ENCODE measurements at regions not wholly inside any gene's neighbourhood (a gene's known extent, or its start where the extent isn't known, plus 50 kb on each side); places are given as distances from the start of the nearest gene placed in this dataset.

DNA sequence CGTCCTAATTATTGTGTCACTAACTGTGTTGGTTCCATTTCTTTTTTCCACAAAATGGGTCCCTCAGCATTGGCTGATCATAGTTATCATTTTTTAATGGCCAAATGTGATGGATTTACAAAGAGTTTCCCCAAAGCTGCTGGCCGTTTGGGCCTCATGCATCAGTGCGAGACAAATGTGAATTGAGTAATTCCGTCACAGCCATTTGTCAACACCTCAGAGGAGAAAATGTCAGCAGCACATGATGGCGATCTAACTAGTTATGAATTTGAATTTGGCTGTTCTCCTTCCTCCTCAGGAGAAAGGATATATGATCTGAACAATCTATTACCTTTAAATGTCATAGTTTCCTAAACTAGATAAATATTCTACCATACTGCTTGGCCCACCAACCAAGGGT lies 54.9 kb upstream of the SP3 start:
- no peak for DNase-seq (ENCODE audit: low read depth, low spot score)
- no peaks in the 10 kb centered on the region for H3K36me3 ChIP-seq (ENCODE audit: control insufficient read depth, insufficient read depth, low read length)
- no peaks in the 10 kb centered on the region for H3K4me1 ChIP-seq (ENCODE audit: control insufficient read depth, insufficient read depth, low read length)
- no peaks in the 10 kb centered on the region for H3K9me3 ChIP-seq (ENCODE audit: control insufficient read depth, insufficient read depth, low read depth, low read length)
- TF ChIP-seq, protein P1, sequence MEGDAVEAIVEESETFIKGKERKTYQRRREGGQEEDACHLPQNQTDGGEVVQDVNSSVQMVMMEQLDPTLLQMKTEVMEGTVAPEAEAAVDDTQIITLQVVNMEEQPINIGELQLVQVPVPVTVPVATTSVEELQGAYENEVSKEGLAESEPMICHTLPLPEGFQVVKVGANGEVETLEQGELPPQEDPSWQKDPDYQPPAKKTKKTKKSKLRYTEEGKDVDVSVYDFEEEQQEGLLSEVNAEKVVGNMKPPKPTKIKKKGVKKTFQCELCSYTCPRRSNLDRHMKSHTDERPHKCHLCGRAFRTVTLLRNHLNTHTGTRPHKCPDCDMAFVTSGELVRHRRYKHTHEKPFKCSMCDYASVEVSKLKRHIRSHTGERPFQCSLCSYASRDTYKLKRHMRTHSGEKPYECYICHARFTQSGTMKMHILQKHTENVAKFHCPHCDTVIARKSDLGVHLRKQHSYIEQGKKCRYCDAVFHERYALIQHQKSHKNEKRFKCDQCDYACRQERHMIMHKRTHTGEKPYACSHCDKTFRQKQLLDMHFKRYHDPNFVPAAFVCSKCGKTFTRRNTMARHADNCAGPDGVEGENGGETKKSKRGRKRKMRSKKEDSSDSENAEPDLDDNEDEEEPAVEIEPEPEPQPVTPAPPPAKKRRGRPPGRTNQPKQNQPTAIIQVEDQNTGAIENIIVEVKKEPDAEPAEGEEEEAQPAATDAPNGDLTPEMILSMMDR (IDR thresholded peaks at IDR 0.05), result no peak
- no peak for TF ChIP-seq POLR2AphosphoS5 (IDR thresholded peaks at IDR 0.05; ENCODE audit: low read depth, low read length)
- ChIA-PET POLR2A (no interaction called here), CTCF (no interaction called here)
- no peaks in the 10 kb centered on the region for H3K27me3 ChIP-seq (ENCODE audit: control insufficient read depth, insufficient read depth, low read length)
- no TSS peak for BruUV-seq (replicated peaks)
- H3K27ac ChIP-seq (ENCODE audit: low read length), result no peak overlapping the region
- no peak overlapping the region for H3K4me3 ChIP-seq (ENCODE audit: low read depth in 2 of 2, low read length in 2 of 2)
- no peak for ATAC-seq
- intact Hi-C loops (cut with micrococcal nuclease; ENCODE audit: unreplicated experiment), result no loop called here
- in situ Hi-C loops (cut with HindIII; ENCODE audit: low pct_unique_long_range_greater_than_20kb, low sequenced_read_pairs), result no loop called here

DNA sequence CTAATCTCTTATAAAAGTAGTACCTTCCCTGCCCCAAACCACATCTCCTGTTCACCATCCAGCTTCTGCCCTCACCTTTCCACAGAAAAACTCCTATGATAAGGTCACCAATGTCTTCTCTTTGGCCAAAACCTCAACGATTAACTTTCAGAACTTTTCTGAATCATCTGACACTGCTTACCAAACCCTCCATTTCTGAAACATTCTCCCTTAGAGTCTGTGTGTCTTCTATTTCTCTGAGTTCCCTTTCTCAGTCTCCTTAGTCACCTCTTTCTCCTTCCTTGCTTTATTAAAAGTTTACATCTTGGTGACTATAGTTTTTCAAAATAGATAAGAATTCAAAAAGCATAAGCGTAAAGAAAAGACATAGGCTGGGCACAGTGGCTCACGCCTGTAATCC lies 51.3 kb upstream of the SP3 start:
- no peaks in the 10 kb centered on the region for H3K4me1 ChIP-seq (ENCODE audit: control insufficient read depth, insufficient read depth, low read length)
- ATAC-seq (no peak), DNase-seq (ENCODE audit: low read depth, low spot score) (no peak)
- POLR2A ChIA-PET, result no interaction called here
- no peak overlapping the region for H3K27ac ChIP-seq (ENCODE audit: low read length)
- intact Hi-C loops (cut with micrococcal nuclease; ENCODE audit: unreplicated experiment) (no loop called here), in situ Hi-C loops (cut with HindIII; ENCODE audit: low pct_unique_long_range_greater_than_20kb, low sequenced_read_pairs) (no loop called here)
- H3K36me3 ChIP-seq (ENCODE audit: control insufficient read depth, insufficient read depth, low read length), result no peaks in the 10 kb centered on the region
- CTCF ChIA-PET, result interaction anchor here (0.6 kb wide), 1 partner anchor 567 kb away, joined by 3 read pairs; no protein-coding TSS in a partner anchor
- no peaks in the 10 kb centered on the region for H3K9me3 ChIP-seq (ENCODE audit: control insufficient read depth, insufficient read depth, low read depth, low read length)
- no TSS peak for BruUV-seq (replicated peaks)
- no peaks in the 10 kb centered on the region for H3K27me3 ChIP-seq (ENCODE audit: control insufficient read depth, insufficient read depth, low read length)
- TF ChIP-seq SIN3A (IDR thresholded peaks at IDR 0.05; ENCODE audit: borderline replicate concordance, insufficient read depth, low read depth, low read length) (no peak), POLR2AphosphoS5 (IDR thresholded peaks at IDR 0.05; ENCODE audit: low read depth, low read length) (no peak), TCF7L2 (IDR thresholded peaks at IDR 0.05; ENCODE audit: low read depth, low read length) (no peak)
- TF ChIP-seq, protein P2, sequence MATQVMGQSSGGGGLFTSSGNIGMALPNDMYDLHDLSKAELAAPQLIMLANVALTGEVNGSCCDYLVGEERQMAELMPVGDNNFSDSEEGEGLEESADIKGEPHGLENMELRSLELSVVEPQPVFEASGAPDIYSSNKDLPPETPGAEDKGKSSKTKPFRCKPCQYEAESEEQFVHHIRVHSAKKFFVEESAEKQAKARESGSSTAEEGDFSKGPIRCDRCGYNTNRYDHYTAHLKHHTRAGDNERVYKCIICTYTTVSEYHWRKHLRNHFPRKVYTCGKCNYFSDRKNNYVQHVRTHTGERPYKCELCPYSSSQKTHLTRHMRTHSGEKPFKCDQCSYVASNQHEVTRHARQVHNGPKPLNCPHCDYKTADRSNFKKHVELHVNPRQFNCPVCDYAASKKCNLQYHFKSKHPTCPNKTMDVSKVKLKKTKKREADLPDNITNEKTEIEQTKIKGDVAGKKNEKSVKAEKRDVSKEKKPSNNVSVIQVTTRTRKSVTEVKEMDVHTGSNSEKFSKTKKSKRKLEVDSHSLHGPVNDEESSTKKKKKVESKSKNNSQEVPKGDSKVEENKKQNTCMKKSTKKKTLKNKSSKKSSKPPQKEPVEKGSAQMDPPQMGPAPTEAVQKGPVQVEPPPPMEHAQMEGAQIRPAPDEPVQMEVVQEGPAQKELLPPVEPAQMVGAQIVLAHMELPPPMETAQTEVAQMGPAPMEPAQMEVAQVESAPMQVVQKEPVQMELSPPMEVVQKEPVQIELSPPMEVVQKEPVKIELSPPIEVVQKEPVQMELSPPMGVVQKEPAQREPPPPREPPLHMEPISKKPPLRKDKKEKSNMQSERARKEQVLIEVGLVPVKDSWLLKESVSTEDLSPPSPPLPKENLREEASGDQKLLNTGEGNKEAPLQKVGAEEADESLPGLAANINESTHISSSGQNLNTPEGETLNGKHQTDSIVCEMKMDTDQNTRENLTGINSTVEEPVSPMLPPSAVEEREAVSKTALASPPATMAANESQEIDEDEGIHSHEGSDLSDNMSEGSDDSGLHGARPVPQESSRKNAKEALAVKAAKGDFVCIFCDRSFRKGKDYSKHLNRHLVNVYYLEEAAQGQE (IDR thresholded peaks at IDR 0.05; ENCODE audit: insufficient read depth in 1 of 2, low read depth in 2 of 2, low read length in 1 of 2), result no peak
- TF ChIP-seq, protein P1 (IDR thresholded peaks at IDR 0.05), result no peak
- no peak overlapping the region for H3K4me3 ChIP-seq (ENCODE audit: low read depth in 2 of 2, low read length in 2 of 2)

DNA sequence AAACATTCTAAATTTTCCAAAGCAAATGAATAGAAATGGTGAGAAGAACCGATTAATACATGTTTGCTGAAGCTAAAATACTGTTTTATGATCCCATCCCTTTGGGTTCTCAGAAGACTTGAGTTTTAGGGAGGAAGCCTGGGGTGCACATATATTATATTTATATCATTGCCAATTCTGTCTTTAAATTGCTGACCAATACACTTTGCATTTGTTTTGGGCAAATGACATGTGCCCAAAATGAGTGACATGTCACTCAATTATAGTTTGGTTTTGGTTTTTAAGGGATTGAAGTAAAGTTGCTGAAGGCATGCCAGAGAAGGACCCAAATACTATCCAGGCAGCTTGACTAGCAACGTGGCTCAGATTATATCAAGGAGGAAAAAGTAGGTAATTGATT lies 50.3 kb upstream of the SP3 start:
- Histone ChIP-seq H3K27me3 (ENCODE audit: control insufficient read depth, insufficient read depth, low read length) (no peaks in the 10 kb centered on the region), H3K4me1 (ENCODE audit: control insufficient read depth, insufficient read depth, low read length) (no peaks in the 10 kb centered on the region), H3K4me3 (ENCODE audit: low read depth in 2 of 2, low read length in 2 of 2) (no peak overlapping the region), H3K36me3 (ENCODE audit: control insufficient read depth, insufficient read depth, low read length) (no peaks in the 10 kb centered on the region), H3K27ac (ENCODE audit: low read length) (no peak overlapping the region), H3K9me3 (ENCODE audit: control insufficient read depth, insufficient read depth, low read depth, low read length) (no peaks in the 10 kb centered on the region)
- no peak for ATAC-seq
- TF ChIP-seq TCF7L2 (IDR thresholded peaks at IDR 0.05; ENCODE audit: low read depth, low read length) (no peak), POLR2AphosphoS5 (IDR thresholded peaks at IDR 0.05; ENCODE audit: low read depth, low read length) (no peak), SIN3A (IDR thresholded peaks at IDR 0.05; ENCODE audit: borderline replicate concordance, insufficient read depth, low read depth, low read length) (no peak)
- TF ChIP-seq, protein P2 (IDR thresholded peaks at IDR 0.05; ENCODE audit: insufficient read depth in 1 of 2, low read depth in 2 of 2, low read length in 1 of 2), result no peak
- TF ChIP-seq, protein P1 (IDR thresholded peaks at IDR 0.05), result no peak
- ChIA-PET POLR2A (no interaction called here), CTCF (no interaction called here)
- in situ Hi-C loops (cut with HindIII; ENCODE audit: low pct_unique_long_range_greater_than_20kb, low sequenced_read_pairs), result no loop called here
- intact Hi-C loops (cut with micrococcal nuclease; ENCODE audit: unreplicated experiment), result no loop called here
- BruUV-seq (replicated peaks), result no TSS peak
- DNase-seq (ENCODE audit: low read depth, low spot score), result no peak
